H1 (cell line): ENCODE measurements at regions not wholly inside any gene's neighbourhood (a gene's known extent, or its start where the extent isn't known, plus 50 kb on each side); places are given as distances from the start of the nearest gene placed in this dataset.

Experiments
- CTCF ChIA-PET: fragments of 300-600 bp; sonication (Branson Sonifier 250); formaldehyde crosslinking; loops from one replicate; lab custom pipeline; 2021; ENCODE audit not compliant: partially characterized antibody; lab: Charles Lee
- POLR2A ChIA-PET: fragments of 300-600 bp; sonication (Branson Sonifier 250); formaldehyde crosslinking; loops from one replicate; lab custom pipeline; 2021; ENCODE audit warnings: inconsistent platforms; ENCODE audit not compliant: partially characterized antibody; lab: Charles Lee
- DNase-seq, 2 experiments: peaks; one replicate each; pipeline versions ENCODE4 v3.0.0 to v3.0.0-alpha.2; 2010 to 2022; ENCODE audit warnings: low spot score in 2 of 2, low read depth in 1 of 2, mixed read lengths in 1 of 2
- FAIRE-seq: peaks from 2 replicates; lab custom pipeline; 2011; peaks lifted over from hg19 to GRCh38; lab: Jason Lieb, UNC
- H2AFZ ChIP-seq: 2 replicates; pipeline ENCODE4 v1.8.1; 2012; ENCODE audit warnings: low read length, inconsistent platforms
- H2AK5ac ChIP-seq: 2 replicates; pipeline ENCODE4 v1.6.1; 2013; ENCODE audit warnings: low read depth, low read length
- H2BK120ac ChIP-seq: replicated peaks from 2 replicates; pipeline ENCODE3; 2013; ENCODE audit warnings: low read depth, low read length, inconsistent platforms
- H2BK12ac ChIP-seq: 2 replicates; pipeline ENCODE4 v1.6.1; 2013; ENCODE audit warnings: low read depth, low read length
- H2BK15ac ChIP-seq: 2 replicates; pipeline ENCODE4 v1.6.1; 2013; ENCODE audit warnings: low read length
- H2BK20ac ChIP-seq: 2 replicates; pipeline ENCODE4 v1.6.1; 2013; ENCODE audit warnings: low read length
- H2BK5ac ChIP-seq: 2 replicates; pipeline ENCODE4 v1.6.1; 2013; ENCODE audit warnings: low read depth, low read length
- H3K14ac ChIP-seq: 2 replicates; pipeline ENCODE4 v1.6.1; 2013; ENCODE audit warnings: inconsistent platforms; ENCODE audit not compliant: insufficient read length
- H3K18ac ChIP-seq: 2 replicates; pipeline ENCODE4 v1.6.1; 2013; ENCODE audit warnings: low read length; ENCODE audit errors: extremely low read depth
- H3K23ac ChIP-seq: 2 replicates; pipeline ENCODE4 v1.6.1; 2013; ENCODE audit warnings: inconsistent platforms; ENCODE audit not compliant: insufficient read length
- H3K23me2 ChIP-seq: 2 replicates; pipeline ENCODE4 v1.6.1; 2013; ENCODE audit warnings: low read depth, low read length
- H3K27ac ChIP-seq: 2 replicates; pipeline ENCODE4 v1.6.1; 2011; ENCODE audit warnings: low read depth, low read length, inconsistent platforms
- H3K27me3 ChIP-seq, 4 experiments: replicated peaks in 1 of 4; 1 replicate in 1 of 4; 2 replicates in 3 of 4; pipeline versions ENCODE4 v1.6.1 to v1.8.1; 2011 to 2013; ENCODE audit warnings: low read length in 3 of 4, mild to moderate bottlenecking in 3 of 4, inconsistent platforms in 2 of 4, mixed read lengths in 2 of 4, moderate library complexity in 1 of 4; ENCODE audit not compliant: control insufficient read depth in 3 of 4, insufficient read depth in 3 of 4; ENCODE audit errors: extremely low read depth in 1 of 4
- H3K36me3 ChIP-seq, 4 experiments: 2 replicates each; pipeline versions ENCODE4 v1.6.1 to v1.8.1; 2011 to 2013; ENCODE audit warnings: mild to moderate bottlenecking in 4 of 4, low read length in 3 of 4, moderate library complexity in 2 of 4, control low read depth in 1 of 4, inconsistent platforms in 1 of 4; ENCODE audit not compliant: insufficient read depth in 4 of 4, control insufficient read depth in 2 of 4
- H3K4ac ChIP-seq: replicated peaks from 2 replicates; pipeline ENCODE3; 2013; ENCODE audit warnings: low read length, low read depth, mixed read lengths, inconsistent platforms; ENCODE audit not compliant: insufficient read length
- H3K4me1 ChIP-seq, 4 experiments: replicated peaks in 1 of 4; 1 replicate in 1 of 4; 2 replicates in 3 of 4; pipeline versions ENCODE4 v1.6.1 to v1.8.1; 2011 to 2013; ENCODE audit warnings: low read length in 3 of 4, inconsistent platforms in 2 of 4, mixed read lengths in 1 of 4; ENCODE audit not compliant: insufficient read depth in 4 of 4, control insufficient read depth in 3 of 4
- H3K4me2 ChIP-seq, 2 experiments: 2 replicates each; pipeline versions ENCODE4 v1.6.1 to v1.8.1; 2011 to 2013; ENCODE audit warnings: low read depth in 2 of 2, low read length in 2 of 2, control low read depth in 1 of 2, inconsistent platforms in 1 of 2, mild to moderate bottlenecking in 1 of 2; ENCODE audit not compliant: insufficient read depth in 1 of 2
- H3K4me3 ChIP-seq, 4 experiments: fragments of 200-600, 300-600 bp in 1 of 4; sonication (generic), shearing (Covaris generic), sonication (Bioruptor Twin) in 1 of 4; 2 replicates each; pipeline versions ENCODE4 v1.5.1 to v1.8.1; 2011 to 2016; ENCODE audit warnings: low read length in 4 of 4, low read depth in 3 of 4, control low read depth in 2 of 4, inconsistent platforms in 2 of 4, mild to moderate bottlenecking in 2 of 4, mixed read lengths in 1 of 4, moderate library complexity in 1 of 4; ENCODE audit not compliant: insufficient read depth in 2 of 4; ENCODE audit errors: extremely low read depth in 1 of 4
- H3K56ac ChIP-seq: replicated peaks from 2 replicates; pipeline ENCODE3; 2013; ENCODE audit warnings: low read depth, mild to moderate bottlenecking, mixed read lengths, low read length, inconsistent platforms; ENCODE audit not compliant: insufficient read length
- H3K79me1 ChIP-seq: 2 replicates; pipeline ENCODE4 v1.6.1; 2013; ENCODE audit warnings: low read depth, low read length, control low read depth
- H3K79me2 ChIP-seq, 2 experiments: 2 replicates each; pipeline versions ENCODE4 v1.6.1 to v1.8.1; 2012 to 2013; ENCODE audit warnings: low read length in 2 of 2, mild to moderate bottlenecking in 2 of 2, inconsistent platforms in 1 of 2; ENCODE audit not compliant: insufficient read depth in 2 of 2, control insufficient read depth in 1 of 2
- H3K9ac ChIP-seq, 4 experiments: replicated peaks in 1 of 4; 1 replicate in 1 of 4; 2 replicates in 3 of 4; pipeline versions ENCODE4 v1.6.1 to v1.8.1; 2011 to 2013; ENCODE audit warnings: low read depth in 3 of 4, low read length in 3 of 4, control low read depth in 2 of 4, mild to moderate bottlenecking in 2 of 4, moderate library complexity in 2 of 4, inconsistent platforms in 1 of 4; ENCODE audit errors: extremely low read depth in 1 of 4
- H3K9me3 ChIP-seq, 2 experiments: 2 replicates each; pipeline versions ENCODE4 v1.6.1 to v1.8.1; 2012 to 2013; ENCODE audit warnings: mild to moderate bottlenecking in 2 of 2, moderate library complexity in 2 of 2, control low read depth in 1 of 2, inconsistent platforms in 1 of 2, low read depth in 1 of 2, low read length in 1 of 2, mixed read lengths in 1 of 2; ENCODE audit not compliant: insufficient read depth in 2 of 2
- H4K20me1 ChIP-seq, 2 experiments: replicated peaks in 1 of 2; 2 replicates each; pipeline versions ENCODE3 to v1.8.1; 2011 to 2013; ENCODE audit warnings: inconsistent platforms in 2 of 2, low read length in 2 of 2, mild to moderate bottlenecking in 1 of 2; ENCODE audit not compliant: insufficient read depth in 2 of 2, control insufficient read depth in 1 of 2
- H4K5ac ChIP-seq: 2 replicates; pipeline ENCODE4 v1.6.1; 2013; ENCODE audit warnings: low read length, low read depth, mixed read lengths, inconsistent platforms; ENCODE audit not compliant: insufficient read length
- H4K8ac ChIP-seq: 2 replicates; pipeline ENCODE4 v1.8.0; 2013; ENCODE audit warnings: mild to moderate bottlenecking, moderate library complexity, low read length, inconsistent platforms; ENCODE audit not compliant: insufficient read depth; ENCODE audit errors: extremely low read depth
- H4K91ac ChIP-seq: replicated peaks from 2 replicates; pipeline ENCODE3; 2013; ENCODE audit warnings: low read length, mixed read lengths, inconsistent platforms; ENCODE audit not compliant: insufficient read length
- CBX8 ChIP-seq: fragments of 300-800, 300-1000 bp; sonication (generic); IDR thresholded peaks from 2 replicates; pipeline ENCODE4 v1.7.1; 2016; ENCODE audit warnings: low read depth, low read length, borderline replicate concordance
- CREB1 ChIP-seq: IDR thresholded peaks from 2 replicates; pipeline ENCODE4 v1.6.1; 2012; ENCODE audit warnings: inconsistent platforms
- EGR1 ChIP-seq: IDR thresholded peaks from 2 replicates; pipeline ENCODE4 v1.6.1; 2011; ENCODE audit warnings: low read depth, low read length, borderline replicate concordance
- MAX ChIP-seq: IDR thresholded peaks from 2 replicates; pipeline ENCODE4 v1.6.1; 2012; ENCODE audit warnings: inconsistent platforms
- NANOG ChIP-seq: IDR thresholded peaks from 2 replicates; pipeline ENCODE4 v1.6.1; 2011; ENCODE audit warnings: low read length, low read depth, mild to moderate bottlenecking, inconsistent platforms; ENCODE audit not compliant: insufficient read depth, poor library complexity, severe bottlenecking
- PHF8 ChIP-seq: fragments of 200-600 bp; sonication (generic); conservative IDR thresholded peaks from 2 replicates; pipeline ENCODE4 v1.7.1; 2012; ENCODE audit warnings: low read depth, mild to moderate bottlenecking, inconsistent platforms, low read length, moderate library complexity
- POLR2AphosphoS5 ChIP-seq: IDR thresholded peaks from 2 replicates; pipeline ENCODE4 v1.6.1; 2011; ENCODE audit warnings: low read depth, low read length
- RXRA ChIP-seq: IDR thresholded peaks from 2 replicates; pipeline ENCODE4 v1.6.1; 2011; ENCODE audit warnings: low read depth, mild to moderate bottlenecking, low read length, moderate library complexity; ENCODE audit not compliant: insufficient read depth
- TBP ChIP-seq: IDR thresholded peaks from 2 replicates; pipeline ENCODE4 v1.6.1; 2011; ENCODE audit warnings: low read depth, low read length, improper control_type of control experiment
- WGBS, 2 experiments: shearing (Covaris generic) in 1 of 2; methylation state at CpG; one replicate each; pipeline versions ENCODE4 v1.1.6 to v1.1.7; 2013 to 2015; ENCODE audit warnings: low lambda C conversion rate in 2 of 2, mixed read lengths in 2 of 2, inconsistent platforms in 1 of 2, low coverage in 1 of 2, missing lambda C conversion rate in 1 of 2; ENCODE audit not compliant: insufficient replicate concordance in 2 of 2, insufficient coverage in 1 of 2, insufficient read length in 1 of 2; ENCODE audit errors: extremely low coverage in 1 of 2, missing lambda C conversion rate in 1 of 2; 5-methylcytosine and 5-hydroxymethylcytosine counted together

- TF ChIP-seq RXRA (no peak), MAX (no peak), CREB1 (no peak), EGR1 (no peak), CBX8 (no peak), PHF8 (no peak), TBP (no peak), NANOG (no peak), POLR2AphosphoS5 (no peak)
- H3K56ac ChIP-seq = no peak overlapping the region
- no peak overlapping the region for H3K14ac ChIP-seq
- no peaks in the 10 kb centered on the region for H4K20me1 ChIP-seq
- no peaks in the 10 kb centered on the region for H3K9me3 ChIP-seq
- peaks cover 2% of the 10 kb centered on the region; the same call in 1 of the 2 replicates for H3K23me2 ChIP-seq
- FAIRE-seq (no peak), DNase-seq (no peak)
- H3K27me3 ChIP-seq = no peaks in the 10 kb centered on the region
- no peak overlapping the region for H3K4ac ChIP-seq
- H3K4me1 ChIP-seq = no peaks in the 10 kb centered on the region
- no peaks in the 10 kb centered on the region for H3K79me2 ChIP-seq
- H4K5ac ChIP-seq = no peak overlapping the region
- no peak overlapping the region for H3K9ac ChIP-seq
- no peak overlapping the region for H3K18ac ChIP-seq
- H2AK5ac ChIP-seq = no peak overlapping the region
- H2BK5ac ChIP-seq = no peak overlapping the region
- no peak overlapping the region for H2BK15ac ChIP-seq
- no peaks in the 10 kb centered on the region for H3K36me3 ChIP-seq
- no peak overlapping the region for H3K27ac ChIP-seq
- no peak overlapping the region for H3K23ac ChIP-seq
- WGBS, 2 experiments = 80% methylated on average over 4 of the region's 4 CpGs; no CpG with 5 or more reads in 1 of the 2 experiments
- no peak overlapping the region for H4K91ac ChIP-seq
- ChIA-PET CTCF (interaction anchor here (0.6 to 1.3 kb wide), 2 partner anchors 12 to 59 kb away, joined by 3 read pairs; no protein-coding TSS in a partner anchor), POLR2A (no interaction called here)
- H2BK120ac ChIP-seq = no peak overlapping the region
- H2BK12ac ChIP-seq = no peak overlapping the region
- H2BK20ac ChIP-seq = no peak overlapping the region
- H3K4me3 ChIP-seq = no peak overlapping the region
- no peak overlapping the region for H2AFZ ChIP-seq
- H3K79me1 ChIP-seq = no peaks in the 10 kb centered on the region
- no peak overlapping the region for H3K4me2 ChIP-seq
- H4K8ac ChIP-seq = no peak overlapping the region
Measured at GRCh38 chr4:27161191-27161590, 300.6 kb downstream of the STIM2 start.
